Suprapubic skin (tissue), 4 donors: ENCODE measurements at regions not wholly inside any gene's neighbourhood (a gene's known extent, or its start where the extent isn't known, plus 50 kb on each side); places are given as distances from the start of the nearest gene placed in this dataset.

ENCODE experiments used
- POLR2A ChIP-seq, 2 donors: fragments of 450-650 bp; IDR thresholded peaks; one replicate each; pipeline ENCODE4 v1.6.1; 2017; ENCODE audit warnings: antibody characterized with exemption in 2 of 2, mild to moderate bottlenecking in 2 of 2, moderate library complexity in 2 of 2
- POLR2AphosphoS5 ChIP-seq, 3 donors: sonication (generic); formaldehyde crosslinking; IDR thresholded peaks; one replicate each; pipeline ENCODE4 v1.6.1; 2017; ENCODE audit warnings: antibody characterized with exemption in 3 of 3
- TF ChIP-seq, protein P1 (sequence below), 2 donors: fragments of 200-600 bp in 1 of 2; fragments of 450-650 bp in 1 of 2; sonication (generic) in 1 of 2; IDR thresholded peaks; one replicate each; pipeline ENCODE4 v1.5.1; 2016 to 2019; ENCODE audit warnings: antibody characterized with exemption in 2 of 2, mild to moderate bottlenecking in 1 of 2, moderate library complexity in 1 of 2

DNA sequence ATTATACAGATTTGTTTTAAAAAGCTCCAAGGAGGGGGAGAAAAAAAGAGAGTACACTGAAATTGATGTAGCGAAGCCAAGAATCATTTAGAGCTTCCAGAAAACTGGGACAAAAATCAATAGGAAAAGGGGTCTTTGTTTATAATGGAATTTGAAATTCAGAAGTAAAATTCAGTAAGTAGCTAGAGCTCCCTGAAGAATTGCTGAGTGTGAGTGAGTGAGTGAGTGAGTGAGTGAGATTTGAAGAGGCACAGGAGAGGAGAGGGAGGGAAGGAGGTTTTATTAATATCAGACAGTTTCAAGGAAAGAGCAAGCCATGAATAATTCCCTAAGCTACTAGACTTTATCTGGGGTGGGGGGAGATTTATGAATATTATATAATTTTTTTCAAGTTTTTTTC is 60.7 kb upstream of the ARHGAP28 start:
- TF ChIP-seq, protein P1, sequence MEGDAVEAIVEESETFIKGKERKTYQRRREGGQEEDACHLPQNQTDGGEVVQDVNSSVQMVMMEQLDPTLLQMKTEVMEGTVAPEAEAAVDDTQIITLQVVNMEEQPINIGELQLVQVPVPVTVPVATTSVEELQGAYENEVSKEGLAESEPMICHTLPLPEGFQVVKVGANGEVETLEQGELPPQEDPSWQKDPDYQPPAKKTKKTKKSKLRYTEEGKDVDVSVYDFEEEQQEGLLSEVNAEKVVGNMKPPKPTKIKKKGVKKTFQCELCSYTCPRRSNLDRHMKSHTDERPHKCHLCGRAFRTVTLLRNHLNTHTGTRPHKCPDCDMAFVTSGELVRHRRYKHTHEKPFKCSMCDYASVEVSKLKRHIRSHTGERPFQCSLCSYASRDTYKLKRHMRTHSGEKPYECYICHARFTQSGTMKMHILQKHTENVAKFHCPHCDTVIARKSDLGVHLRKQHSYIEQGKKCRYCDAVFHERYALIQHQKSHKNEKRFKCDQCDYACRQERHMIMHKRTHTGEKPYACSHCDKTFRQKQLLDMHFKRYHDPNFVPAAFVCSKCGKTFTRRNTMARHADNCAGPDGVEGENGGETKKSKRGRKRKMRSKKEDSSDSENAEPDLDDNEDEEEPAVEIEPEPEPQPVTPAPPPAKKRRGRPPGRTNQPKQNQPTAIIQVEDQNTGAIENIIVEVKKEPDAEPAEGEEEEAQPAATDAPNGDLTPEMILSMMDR (IDR thresholded peaks at IDR 0.05), result no peak
- TF ChIP-seq POLR2A (IDR thresholded peaks at IDR 0.05), result no peak
- no peak for TF ChIP-seq POLR2AphosphoS5 (IDR thresholded peaks at IDR 0.05)
